Testis (tissue), 2 donors: ENCODE measurements at regions not wholly inside any gene's neighbourhood (a gene's known extent, or its start where the extent isn't known, plus 50 kb on each side); places are given as distances from the start of the nearest gene placed in this dataset.

Experiments
- CTCF ChIP-seq, 3 experiments: fragments of 450-650 bp in 2 of 3; fragments of 200-600 bp in 1 of 3; sonication (generic) in 1 of 3; IDR thresholded peaks; one replicate each; pipeline ENCODE4 v1.5.1; 2016 to 2019; ENCODE audit warnings: antibody characterized with exemption in 3 of 3, mild to moderate bottlenecking in 2 of 3, moderate library complexity in 1 of 3
- POLR2A ChIP-seq: fragments of 450-650 bp; IDR thresholded peaks from one replicate; pipeline ENCODE4 v1.6.1; 2017; ENCODE audit warnings: antibody characterized with exemption, mild to moderate bottlenecking, moderate library complexity

DNA sequence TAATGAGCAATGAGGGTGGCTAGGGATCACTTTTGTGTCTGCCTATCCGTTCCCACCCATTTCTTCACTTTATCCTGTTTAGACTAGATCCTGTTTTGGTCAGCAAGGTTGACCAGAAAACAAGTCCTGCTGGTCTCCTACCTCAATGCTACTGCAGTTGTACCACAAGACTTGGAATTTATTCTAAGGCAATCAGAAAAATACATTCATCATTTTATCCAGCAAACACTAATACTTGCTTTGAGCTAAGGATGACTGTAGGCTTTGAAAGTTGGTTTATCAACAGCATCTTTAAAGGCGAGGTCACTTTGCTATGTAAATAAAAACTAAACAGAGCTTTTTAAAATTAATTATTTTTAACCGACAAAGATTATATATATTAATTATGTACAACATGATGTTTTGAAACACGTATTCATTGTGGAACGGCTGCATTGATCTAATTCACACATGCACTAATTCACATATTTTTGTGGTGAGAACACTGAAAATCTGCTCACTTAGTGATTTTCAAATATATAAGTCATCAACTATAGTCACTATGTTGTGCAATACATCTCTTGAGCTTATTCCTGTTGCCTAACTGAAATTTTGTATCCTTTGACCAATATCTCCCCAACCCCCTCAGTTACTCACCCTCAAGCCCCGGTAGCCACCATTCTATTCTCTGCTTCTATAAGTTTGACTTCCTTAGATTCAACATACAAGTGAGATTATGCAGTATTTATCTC is 125.9 kb upstream of the HS3ST3A1 start:
- TF ChIP-seq CTCF (IDR thresholded peaks at IDR 0.05) (no peak), POLR2A (no peak)
